ENCODE measurements at regions not wholly inside any gene's neighbourhood (a gene's known extent, or its start where the extent isn't known, plus 50 kb on each side); places are given as distances from the start of the nearest gene placed in this dataset.

DNA sequence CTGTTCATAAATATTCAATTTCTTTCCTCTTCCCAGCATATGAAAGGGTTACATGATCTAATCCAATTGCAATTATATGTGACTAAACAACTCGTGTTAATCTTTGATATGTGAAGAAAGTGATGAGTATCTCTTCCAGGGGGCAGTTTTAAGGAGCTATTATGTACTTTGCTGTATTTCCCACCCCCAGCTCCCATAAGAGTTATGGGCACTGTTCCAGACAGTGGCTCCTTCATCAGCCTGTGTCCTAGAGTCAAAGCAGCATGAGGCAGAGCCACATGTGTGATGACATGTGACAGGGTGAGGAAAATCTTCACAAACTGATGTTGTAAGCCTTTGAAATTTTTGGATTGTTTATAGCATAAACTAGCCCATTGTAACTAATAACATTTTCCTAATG lies 315.4 kb downstream of the DIPK2A start:
- POLR2A ChIA-PET (ENCODE audit: unreplicated experiment), result no interaction called here
- no peak for TF ChIP-seq CTCF (conservative IDR thresholded peaks at IDR 0.05)
- no peak for TF ChIP-seq EZH2 (IDR thresholded peaks at IDR 0.05; ENCODE audit: low read depth)
- intact Hi-C loops (cut with micrococcal nuclease; ENCODE audit: unreplicated experiment), result no loop called here
- H3K36me3 ChIP-seq (ENCODE audit: low read depth), result no peaks in the 10 kb centered on the region
- H3K27ac ChIP-seq, result no peak overlapping the region
- H3K9me2 ChIP-seq (ENCODE audit: insufficient read depth), result no peaks in the 10 kb centered on the region
- no TSS peak for BruUV-seq (replicated peaks)
- H3K4me2 ChIP-seq, result no peak overlapping the region
- no peak for DNase-seq
- H3F3A ChIP-seq (ENCODE audit: insufficient read depth, low read depth), result no peaks in the 10 kb centered on the region
- no peak overlapping the region for H3K4me3 ChIP-seq
- H3K79me2 ChIP-seq (ENCODE audit: low read depth), result no peaks in the 10 kb centered on the region
- CTCF ChIA-PET, result no interaction called here
- no peaks in the 10 kb centered on the region for H3K9me3 ChIP-seq (ENCODE audit: insufficient read depth, low read depth)
- H3K4me1 ChIP-seq (replicated peaks; ENCODE audit: insufficient read depth), result no peaks in the 10 kb centered on the region
- H4K20me1 ChIP-seq (ENCODE audit: insufficient read depth), result no peaks in the 10 kb centered on the region
- no peak overlapping the region for H2AFZ ChIP-seq
- H3K27me3 ChIP-seq (ENCODE audit: insufficient read depth, low read depth), result no peaks in the 10 kb centered on the region

DNA sequence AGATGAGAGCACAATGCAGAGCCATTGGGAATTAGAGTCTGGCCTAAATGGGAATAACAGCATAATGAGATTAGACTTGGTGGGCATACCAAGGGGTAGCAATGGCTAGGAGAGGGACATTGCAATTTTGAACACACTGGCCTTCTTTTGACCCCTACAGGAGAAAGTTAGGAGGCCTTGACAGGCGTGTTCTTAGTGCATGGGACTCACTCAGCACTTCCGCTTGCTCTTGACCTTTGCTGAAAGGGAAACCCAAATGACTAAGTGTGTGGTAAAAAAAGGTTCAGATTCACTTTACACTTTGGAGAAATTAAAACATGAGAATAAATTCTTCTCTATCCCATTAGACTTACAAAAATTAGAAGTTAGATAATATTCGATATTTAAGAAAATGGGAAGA lies 317.4 kb downstream of the DIPK2A start:
- H3K4me3 ChIP-seq, result no peak overlapping the region
- no peak overlapping the region for H3K4me2 ChIP-seq
- H3K79me2 ChIP-seq (ENCODE audit: low read depth), result no peaks in the 10 kb centered on the region
- TF ChIP-seq CTCF (conservative IDR thresholded peaks at IDR 0.05) (no peak), EZH2 (IDR thresholded peaks at IDR 0.05; ENCODE audit: low read depth) (no peak)
- no peak for DNase-seq
- no peaks in the 10 kb centered on the region for H3K36me3 ChIP-seq (ENCODE audit: low read depth)
- CTCF ChIA-PET, result no interaction called here
- no peaks in the 10 kb centered on the region for H4K20me1 ChIP-seq (ENCODE audit: insufficient read depth)
- no peak overlapping the region for H2AFZ ChIP-seq
- H3F3A ChIP-seq (ENCODE audit: insufficient read depth, low read depth), result no peaks in the 10 kb centered on the region
- H3K27me3 ChIP-seq (ENCODE audit: insufficient read depth, low read depth), result no peaks in the 10 kb centered on the region
- H3K27ac ChIP-seq, result no peak overlapping the region
- POLR2A ChIA-PET (ENCODE audit: unreplicated experiment), result no interaction called here
- no peaks in the 10 kb centered on the region for H3K9me3 ChIP-seq (ENCODE audit: insufficient read depth, low read depth)
- no TSS peak for BruUV-seq (replicated peaks)
- no peaks in the 10 kb centered on the region for H3K9me2 ChIP-seq (ENCODE audit: insufficient read depth)
- no peaks in the 10 kb centered on the region for H3K4me1 ChIP-seq (replicated peaks; ENCODE audit: insufficient read depth)
- intact Hi-C loops (cut with micrococcal nuclease; ENCODE audit: unreplicated experiment), result no loop called here

- Histone ChIP-seq H3K36me3 (ENCODE audit: low read depth) (no peaks in the 10 kb centered on the region), H3K4me2 (peak overlapping the region; percentile 32; the same call in 1 of the 2 replicates), H3K4me1 (replicated peaks; ENCODE audit: insufficient read depth) (peaks cover 18% of the 10 kb centered on the region), H3K27ac (no peak overlapping the region), H3F3A (ENCODE audit: insufficient read depth, low read depth) (no peaks in the 10 kb centered on the region), H3K9me2 (ENCODE audit: insufficient read depth) (no peaks in the 10 kb centered on the region), H3K27me3 (ENCODE audit: insufficient read depth, low read depth) (no peaks in the 10 kb centered on the region), H3K9me3 (ENCODE audit: insufficient read depth, low read depth) (0 out of 2 replicates have a peak, but pooled peaks cover 3% of the 10 kb centered on the region), H2AFZ (no peak overlapping the region), H3K79me2 (ENCODE audit: low read depth) (no peaks in the 10 kb centered on the region), H4K20me1 (ENCODE audit: insufficient read depth) (no peaks in the 10 kb centered on the region), H3K4me3 (no peak overlapping the region)
- no peak for DNase-seq
- intact Hi-C loops (cut with micrococcal nuclease; ENCODE audit: unreplicated experiment), result loop anchor here (1.0 kb wide), 1 partner anchor 29 kb away; no protein-coding TSS in a partner anchor
- no peak for TF ChIP-seq CTCF (conservative IDR thresholded peaks at IDR 0.05)
- CTCF ChIA-PET, result no interaction called here
- POLR2A ChIA-PET (ENCODE audit: unreplicated experiment), result no interaction called here
- BruUV-seq (replicated peaks), result no TSS peak
These were observed 323.3 kb downstream of the DIPK2A start for GRCh38 chr3:144294659-144295538.

All from PC-9 (cell line).